Neural cell (in vitro differentiated cells): ENCODE measurements at regions not wholly inside any gene's neighbourhood (a gene's known extent, or its start where the extent isn't known, plus 50 kb on each side); places are given as distances from the start of the nearest gene placed in this dataset.

Experiments used
- CTCF ChIP-seq: fragments of 450-650 bp; IDR thresholded peaks from 2 replicates; pipeline ENCODE4 v1.5.1; 2014; ENCODE audit warnings: antibody characterized with exemption, mild to moderate bottlenecking, moderate library complexity; ENCODE audit not compliant: poor library complexity, severe bottlenecking
- EZH2 ChIP-seq: fragments of 200-600, 300-800 bp; shearing (Covaris generic), sonication (generic); IDR thresholded peaks from 2 replicates; pipeline ENCODE4 v1.6.1; 2014; ENCODE audit warnings: antibody characterized with exemption, low read length, borderline replicate concordance, mild to moderate bottlenecking; ENCODE audit not compliant: insufficient read depth, poor library complexity, severe bottlenecking

- TF ChIP-seq CTCF (no peak), EZH2 (no peak)
Observed at GRCh38 chr5:67417839-67418238, 221.2 kb upstream of the CD180 start.
